SHP77 (cell line): ENCODE measurements at regions not wholly inside any gene's neighbourhood (a gene's known extent, or its start where the extent isn't known, plus 50 kb on each side); places are given as distances from the start of the nearest gene placed in this dataset.

Source experiments
- DNase-seq, 2 experiments: peaks; one replicate each; lab custom pipeline; 2025; lab: John Stamatoyannopoulos, UW

- DNase-seq: no peak
These were observed 458.9 kb downstream of the CNTN6 start for GRCh38 chr3:1551741-1552140.

- no peak for DNase-seq
These were observed 460.0 kb downstream of the CNTN6 start for GRCh38 chr3:1552831-1553230.

GRCh38 chr3:1561427-1561826 is 468.6 kb downstream of the CNTN6 start:
- no peak for DNase-seq

- no peak for DNase-seq
These were observed 478.9 kb downstream of the CNTN6 start for GRCh38 chr3:1571736-1572135.

GRCh38 chr3:1576047-1576446 is 483.2 kb downstream of the CNTN6 start:
- DNase-seq: no peak

- no peak for DNase-seq
These were observed 485.4 kb downstream of the CNTN6 start for GRCh38 chr3:1578124-1578806.

- DNase-seq: no peak
These were observed 490.2 kb downstream of the CNTN6 start for GRCh38 chr3:1583044-1583443.

- no peak for DNase-seq
These were observed 494.6 kb downstream of the CNTN6 start for GRCh38 chr3:1587426-1587825.

- no peak for DNase-seq
These were observed 498.7 kb downstream of the CNTN6 start for GRCh38 chr3:1591327-1592028.

- DNase-seq: no peak
These were observed 502.1 kb downstream of the CNTN6 start for GRCh38 chr3:1594940-1595339.

- peak in 1 of 2 experiments; percentile 2 for DNase-seq
These were observed 498.5 kb upstream of the CNTN4 start for GRCh38 chr3:1600206-1600605.

- peak; percentile 73 to 83 for DNase-seq
These were observed 497.8 kb upstream of the CNTN4 start for GRCh38 chr3:1600700-1601418.

GRCh38 chr3:1609416-1609815 is 489.2 kb upstream of the CNTN4 start:
- peak; percentile 76 to 78 for DNase-seq

- DNase-seq: no peak
These were observed 486.8 kb upstream of the CNTN4 start for GRCh38 chr3:1611824-1612223.

GRCh38 chr3:1613962-1614361 is 484.7 kb upstream of the CNTN4 start:
- DNase-seq: no peak

GRCh38 chr3:1616744-1617143 is 481.9 kb upstream of the CNTN4 start:
- peak; percentile 61 to 69 for DNase-seq

- no peak for DNase-seq
These were observed 474.8 kb upstream of the CNTN4 start for GRCh38 chr3:1623896-1624295.

GRCh38 chr3:1632128-1632527 is 466.5 kb upstream of the CNTN4 start:
- no peak for DNase-seq

- DNase-seq: no peak
These were observed 436.8 kb upstream of the CNTN4 start for GRCh38 chr3:1661839-1662238.

- DNase-seq: no peak
These were observed 434.4 kb upstream of the CNTN4 start for GRCh38 chr3:1664266-1664665.

GRCh38 chr3:1666865-1667264 is 431.8 kb upstream of the CNTN4 start:
- no peak for DNase-seq

- DNase-seq: no peak
These were observed 421.0 kb upstream of the CNTN4 start for GRCh38 chr3:1677576-1678156.

GRCh38 chr3:1692428-1692827 is 406.2 kb upstream of the CNTN4 start:
- no peak for DNase-seq
